K562 (cell line): ENCODE measurements at regions not wholly inside any gene's neighbourhood (a gene's known extent, or its start where the extent isn't known, plus 50 kb on each side); places are given as distances from the start of the nearest gene placed in this dataset.

Experiments
- ATAC-seq: fragments of 200-7000 bp; cut with Tn5 transposase; 3 replicates; pipeline ENCODE4 v1.9.1; 2020; ENCODE audit warnings: moderate library complexity
- BruUV-seq: library from RNA; stranded (reverse); fragments of 400-500 nt; replicated peaks from 2 replicates; lab custom pipeline; 2021; lab: Mats Ljungman, UMichigan
- CTCF ChIA-PET: fragments of 300-600 bp; formaldehyde crosslinking; extraction: SDS; loops from one replicate; lab custom pipeline; 2021; ENCODE audit warnings: low intra/inter-chr PET ratio; lab: Yijun Ruan, JAX
- POLR2A ChIA-PET: fragments of 300-600, 350-650 bp; sonication (Branson Sonifier 250); formaldehyde crosslinking; extraction: SDS; loops from one replicate; lab custom pipeline; 2021; ENCODE audit warnings: antibody characterized with exemption, inconsistent platforms; lab: Yijun Ruan, JAX
- DNase-seq, 4 experiments: peaks; one replicate each; pipeline versions ENCODE4 v3.0.0 to v3.0.0-alpha.2; 2011 to 2018; ENCODE audit warnings: low spot score in 3 of 4, mixed read lengths in 3 of 4; ENCODE audit errors: extremely low read depth in 1 of 4
- FAIRE-seq: peaks from 2 replicates; lab custom pipeline; 2011; peaks lifted over from hg19 to GRCh38; lab: Jason Lieb, UNC
- H2AFZ ChIP-seq: 2 replicates; pipeline ENCODE4 v1.6.0; 2011; ENCODE audit warnings: low read depth, low read length, control low read depth, inconsistent platforms
- H3K27ac ChIP-seq: fragments of 200-600 bp; 3 replicates; pipeline ENCODE4 v1.8.0; 2011; ENCODE audit warnings: low read depth, mild to moderate bottlenecking, control low read depth, inconsistent platforms, low read length, moderate library complexity, mixed read lengths; ENCODE audit errors: extremely low read depth
- H3K27me3 ChIP-seq, 2 experiments: fragments of 300-600 bp in 1 of 2; 2 replicates in 1 of 2; 3 replicates in 1 of 2; pipeline versions ENCODE4 v1.6.0 to v1.8.0; 2011; ENCODE audit warnings: inconsistent platforms in 2 of 2, low read length in 2 of 2, mild to moderate bottlenecking in 1 of 2, mixed read lengths in 1 of 2, moderate library complexity in 1 of 2; ENCODE audit not compliant: control insufficient read depth in 2 of 2, insufficient read depth in 2 of 2
- H3K36me3 ChIP-seq: fragments of 300-600 bp; 3 replicates; pipeline ENCODE4 v1.8.0; 2011; ENCODE audit warnings: mild to moderate bottlenecking, low read length, inconsistent platforms; ENCODE audit not compliant: control insufficient read depth, insufficient read depth
- H3K4me1 ChIP-seq, 2 experiments: fragments of 200-600 bp in 1 of 2; replicated peaks in 1 of 2; 2 replicates in 1 of 2; 3 replicates in 1 of 2; pipeline versions ENCODE4 v1.5.1 to v1.8.0; 2011; ENCODE audit warnings: inconsistent platforms in 2 of 2, low read length in 2 of 2, mild to moderate bottlenecking in 1 of 2, mixed read lengths in 1 of 2, moderate library complexity in 1 of 2; ENCODE audit not compliant: control insufficient read depth in 2 of 2, insufficient read depth in 2 of 2
- H3K4me2 ChIP-seq: 2 replicates; pipeline ENCODE4 v1.6.1; 2011; ENCODE audit warnings: low read length, control low read depth, inconsistent platforms, mixed read lengths; ENCODE audit not compliant: insufficient read depth
- H3K4me3 ChIP-seq: fragments of 200-600 bp; sonication (generic), shearing (Covaris generic); 2 replicates; pipeline ENCODE4 v1.5.1; 2016; ENCODE audit warnings: control low read depth, inconsistent platforms
- H3K79me2 ChIP-seq: fragments of 200-600 bp; 3 replicates; pipeline ENCODE4 v1.8.0; 2011; ENCODE audit warnings: low read length, inconsistent platforms; ENCODE audit not compliant: control insufficient read depth, insufficient read depth
- H3K9ac ChIP-seq, 2 experiments: 2 replicates each; pipeline versions ENCODE4 v1.6.0 to v1.6.1; 2011; ENCODE audit warnings: low read depth in 2 of 2, low read length in 2 of 2, control low read depth in 1 of 2, inconsistent platforms in 1 of 2, mild to moderate bottlenecking in 1 of 2, mixed read lengths in 1 of 2; ENCODE audit not compliant: insufficient read depth in 1 of 2
- H3K9me1 ChIP-seq: one replicate; pipeline ENCODE4 v1.6.0; 2011; ENCODE audit warnings: inconsistent platforms, mild to moderate bottlenecking, low read length, moderate library complexity; ENCODE audit not compliant: control insufficient read depth, insufficient read depth
- H3K9me3 ChIP-seq: replicated peaks from 2 replicates; pipeline ENCODE4 v1.5.1; 2011; ENCODE audit warnings: low read depth, low read length, inconsistent platforms; ENCODE audit not compliant: control insufficient read depth, insufficient read depth
- H4K20me1 ChIP-seq: replicated peaks from 2 replicates; pipeline ENCODE4 v1.6.1; 2011; ENCODE audit warnings: low read length, inconsistent platforms, mixed read lengths; ENCODE audit not compliant: control insufficient read depth, insufficient read depth
- BACH1 ChIP-seq: fragments of 200-800 bp; sonication (Bioruptor generic); IDR thresholded peaks from 2 replicates; pipeline ENCODE4 v1.6.1; 2016; ENCODE audit warnings: missing genetic modification characterization, missing compliant biosample characterization
- ETV5 ChIP-seq: sonication (generic); formaldehyde crosslinking; IDR thresholded peaks from 2 replicates; pipeline ENCODE4 v1.4.0; 2020; ENCODE audit warnings: low read depth, mild to moderate bottlenecking, missing genetic modification reagents
- EZH2 ChIP-seq: IDR thresholded peaks from 2 replicates; pipeline ENCODE4 v1.6.1; 2012; ENCODE audit warnings: low read depth, mild to moderate bottlenecking, inconsistent platforms, low read length, borderline replicate concordance
- FOXK1 ChIP-seq: sonication (generic); formaldehyde crosslinking; IDR thresholded peaks from 2 replicates; pipeline ENCODE4 v1.8.0; 2022; ENCODE audit warnings: missing genetic modification reagents, mild to moderate bottlenecking, borderline replicate concordance
- MTF1 ChIP-seq: fragments of 250-450 bp; sonication (Bioruptor Pico); IDR thresholded peaks from 2 replicates; pipeline ENCODE4 v1.9.0; 2021; ENCODE audit warnings: moderate library complexity, mild to moderate bottlenecking, inconsistent platforms, borderline replicate concordance
- NR2F6 ChIP-seq: fragments of 450-650 bp; formaldehyde crosslinking; IDR thresholded peaks from 2 replicates; pipeline ENCODE4 v1.4.0; 2020; ENCODE audit warnings: mild to moderate bottlenecking
- PCBP1 ChIP-seq: fragments of 200-400 bp; formaldehyde crosslinking; IDR thresholded peaks from 2 replicates; pipeline ENCODE4 v1.6.1; 2018; ENCODE audit warnings: mild to moderate bottlenecking, low read depth, low read length; ENCODE audit not compliant: poor library complexity, severe bottlenecking
- PCBP2 ChIP-seq: fragments of 200-400 bp; formaldehyde crosslinking; IDR thresholded peaks from 2 replicates; pipeline ENCODE4 v1.6.1; 2018; ENCODE audit warnings: low read length, low read depth, mild to moderate bottlenecking, moderate library complexity; ENCODE audit not compliant: poor library complexity, severe bottlenecking
- PPARD ChIP-seq: fragments of 250-450 bp; sonication (Bioruptor Pico); IDR thresholded peaks from 2 replicates; pipeline ENCODE4 v1.8.0; 2022; ENCODE audit warnings: inconsistent platforms, mild to moderate bottlenecking, moderate library complexity
- RHOXF2B ChIP-seq: fragments of 250-450 bp; sonication (Bioruptor Pico); conservative IDR thresholded peaks from 2 replicates; pipeline ENCODE4 v1.5.1; 2021
- SAFB2 ChIP-seq: fragments of 200-400 bp; formaldehyde crosslinking; IDR thresholded peaks from 2 replicates; pipeline ENCODE4 v1.6.1; 2018; ENCODE audit warnings: borderline replicate concordance, low read length, low read depth, moderate library complexity; ENCODE audit not compliant: severe bottlenecking
- ZFP30 ChIP-seq: fragments of 250-450 bp; sonication (Bioruptor Pico); IDR thresholded peaks from 2 replicates; pipeline ENCODE4 v1.8.0; 2022; ENCODE audit warnings: moderate library complexity, mild to moderate bottlenecking, inconsistent platforms, borderline replicate concordance
- ZKSCAN8 ChIP-seq: fragments of 200-800 bp; sonication (Bioruptor generic); IDR thresholded peaks from 2 replicates; pipeline ENCODE4 v1.6.1; 2016; ENCODE audit warnings: missing genetic modification characterization, missing compliant biosample characterization
- ZNF232 ChIP-seq: sonication (generic); formaldehyde crosslinking; IDR thresholded peaks from 2 replicates; pipeline ENCODE4 v1.8.0; 2022; ENCODE audit warnings: mild to moderate bottlenecking, missing genetic modification reagents
- ZNF408 ChIP-seq: fragments of 250-450 bp; sonication (Bioruptor Pico); IDR thresholded peaks from 2 replicates; pipeline ENCODE4 v1.4.0; 2020; ENCODE audit warnings: low read depth, mild to moderate bottlenecking, moderate library complexity
- ZNF79 ChIP-seq: fragments of 250-450 bp; sonication (Bioruptor Pico); IDR thresholded peaks from 2 replicates; pipeline ENCODE4 v1.4.0; 2020; ENCODE audit warnings: low read depth, mild to moderate bottlenecking, moderate library complexity
- WGBS: fragments of 100-300 bp; shearing (Covaris generic); methylation state at CpG from one replicate; pipeline ENCODE4 v1.1.6; 2016; ENCODE audit warnings: low coverage, mixed read lengths; ENCODE audit not compliant: insufficient coverage; ENCODE audit errors: missing lambda C conversion rate; 5-methylcytosine and 5-hydroxymethylcytosine counted together
- in situ Hi-C: fragments of 300-500 bp; cut with MboI; formaldehyde crosslinking; loops from 4 replicates; pipeline ENCODE4 v1.15.0; 2018; ENCODE audit warnings: inconsistent platforms, mixed read lengths
- intact Hi-C: fragments of 100-400 bp; cut with micrococcal nuclease; formaldehyde crosslinking; loops from 2 replicates; pipeline ENCODE4 v1.14.2; 2022
- TF ChIP-seq, protein P1 (sequence below): sonication (generic); formaldehyde crosslinking; IDR thresholded peaks from 2 replicates; pipeline ENCODE4 v1.8.1; 2023; ENCODE audit warnings: mild to moderate bottlenecking, missing genetic modification reagents

DNA sequence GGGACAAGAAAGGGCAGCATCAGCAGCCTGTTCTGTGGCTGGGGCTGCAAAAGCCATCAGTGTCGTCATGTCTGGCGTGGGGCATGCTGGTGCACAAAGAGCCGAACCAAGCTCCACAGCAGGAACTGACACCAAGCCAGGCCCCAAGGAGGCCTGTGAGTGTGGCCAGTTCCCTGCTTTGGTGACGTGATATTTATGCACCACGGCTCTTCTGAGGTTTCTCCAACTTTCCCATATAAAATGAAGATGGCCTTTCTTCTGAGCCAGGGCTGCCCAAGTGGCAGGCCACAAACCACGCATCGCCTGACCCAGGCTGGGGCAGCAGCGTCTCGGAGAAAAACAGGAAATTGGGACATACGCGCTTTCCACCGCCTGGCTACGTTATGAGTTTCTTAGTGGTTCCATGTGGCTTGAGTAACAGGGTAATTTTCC, 109.9 kb downstream of the RIN2 start:
- no peaks in the 10 kb centered on the region for H3K4me1 ChIP-seq
- no peak for ATAC-seq
- DNase-seq = no peak
- H3K9ac ChIP-seq = no peak overlapping the region
- CTCF ChIA-PET = no interaction called here
- no TSS peak for BruUV-seq
- in situ Hi-C loops = no loop called here
- WGBS = 11% methylated on average over 11 of the region's 13 CpGs
- H3K4me3 ChIP-seq = no peak overlapping the region
- FAIRE-seq = no peak
- no peaks in the 10 kb centered on the region for H4K20me1 ChIP-seq
- no peaks in the 10 kb centered on the region for H3K79me2 ChIP-seq
- H3K36me3 ChIP-seq = no peaks in the 10 kb centered on the region
- H3K4me2 ChIP-seq = no peak overlapping the region
- POLR2A ChIA-PET = no interaction called here
- no peaks in the 10 kb centered on the region for H3K9me1 ChIP-seq
- no peak overlapping the region for H3K27ac ChIP-seq
- H3K27me3 ChIP-seq = no peaks in the 10 kb centered on the region
- H3K9me3 ChIP-seq = no peaks in the 10 kb centered on the region
- intact Hi-C loops = no loop called here
- H2AFZ ChIP-seq = no peak overlapping the region
- no peak for TF ChIP-seq ZNF232 (CRISPR knock-in tag)
- TF ChIP-seq ZFP30 (CRISPR knock-in tag) = no peak
- no peak for TF ChIP-seq FOXK1 (CRISPR knock-in tag)
- TF ChIP-seq PCBP2 = no peak
- TF ChIP-seq ZNF79 (CRISPR knock-in tag) = no peak
- TF ChIP-seq RHOXF2B (CRISPR knock-in tag) = no peak
- TF ChIP-seq, all 486 proteins: peak for 0

DNA sequence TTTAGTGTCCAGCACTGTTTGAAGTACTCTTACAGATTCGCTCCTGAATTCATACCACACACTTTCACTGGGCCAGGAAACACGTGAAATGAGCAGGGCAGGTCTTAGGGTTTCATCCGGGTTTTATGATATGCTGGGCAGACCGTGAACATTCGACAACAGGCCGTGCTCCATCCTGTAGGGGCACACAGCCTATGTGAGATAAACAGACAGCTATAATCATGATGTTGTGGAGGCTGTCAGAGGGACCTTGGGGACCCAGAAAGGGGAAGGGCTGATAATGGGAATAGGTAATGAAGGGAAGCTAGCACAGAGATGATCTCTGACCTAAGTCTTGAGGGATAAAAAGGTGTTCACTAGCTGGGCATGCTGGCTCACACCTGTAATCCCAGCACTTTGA, 110.4 kb downstream of the RIN2 start:
- no peak for DNase-seq
- Histone ChIP-seq H3K4me3 (no peak overlapping the region), H3K4me2 (no peak overlapping the region), H2AFZ (no peak overlapping the region), H3K27me3 (no peaks in the 10 kb centered on the region), H3K4me1 (no peaks in the 10 kb centered on the region), H3K9me3 (no peaks in the 10 kb centered on the region), H3K36me3 (no peaks in the 10 kb centered on the region), H3K27ac (no peak overlapping the region), H4K20me1 (no peaks in the 10 kb centered on the region), H3K9me1 (no peaks in the 10 kb centered on the region), H3K79me2 (no peaks in the 10 kb centered on the region), H3K9ac (no peak overlapping the region)
- no TSS peak for BruUV-seq
- in situ Hi-C loops (no loop called here), intact Hi-C loops (no loop called here)
- ATAC-seq = no peak
- no peak for FAIRE-seq
- CTCF ChIA-PET = no interaction called here
- WGBS = 0% methylated on average over 6 of the region's 6 CpGs
- POLR2A ChIA-PET = no interaction called here
- TF ChIP-seq PPARD = no peak
- no peak for TF ChIP-seq PCBP1
- TF ChIP-seq NR2F6 (CRISPR knock-in tag) = no peak
- TF ChIP-seq SAFB2 = no peak
- no peak for TF ChIP-seq BACH1 (tag)
- TF ChIP-seq ZNF408 (CRISPR knock-in tag) = no peak
- no peak for TF ChIP-seq ETV5 (CRISPR knock-in tag)
- no peak for TF ChIP-seq MTF1 (CRISPR knock-in tag)
- TF ChIP-seq, protein P1, sequence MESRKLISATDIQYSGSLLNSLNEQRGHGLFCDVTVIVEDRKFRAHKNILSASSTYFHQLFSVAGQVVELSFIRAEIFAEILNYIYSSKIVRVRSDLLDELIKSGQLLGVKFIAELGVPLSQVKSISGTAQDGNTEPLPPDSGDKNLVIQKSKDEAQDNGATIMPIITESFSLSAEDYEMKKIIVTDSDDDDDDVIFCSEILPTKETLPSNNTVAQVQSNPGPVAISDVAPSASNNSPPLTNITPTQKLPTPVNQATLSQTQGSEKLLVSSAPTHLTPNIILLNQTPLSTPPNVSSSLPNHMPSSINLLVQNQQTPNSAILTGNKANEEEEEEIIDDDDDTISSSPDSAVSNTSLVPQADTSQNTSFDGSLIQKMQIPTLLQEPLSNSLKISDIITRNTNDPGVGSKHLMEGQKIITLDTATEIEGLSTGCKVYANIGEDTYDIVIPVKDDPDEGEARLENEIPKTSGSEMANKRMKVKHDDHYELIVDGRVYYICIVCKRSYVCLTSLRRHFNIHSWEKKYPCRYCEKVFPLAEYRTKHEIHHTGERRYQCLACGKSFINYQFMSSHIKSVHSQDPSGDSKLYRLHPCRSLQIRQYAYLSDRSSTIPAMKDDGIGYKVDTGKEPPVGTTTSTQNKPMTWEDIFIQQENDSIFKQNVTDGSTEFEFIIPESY (CRISPR knock-in tag) = no peak
- TF ChIP-seq ZKSCAN8 = no peak
- no peak for TF ChIP-seq EZH2
